ENCODE measurements at regions not wholly inside any gene's neighbourhood (a gene's known extent, or its start where the extent isn't known, plus 50 kb on each side); places are given as distances from the start of the nearest gene placed in this dataset.
"Not testable (repeated sequence)": the region's sequence is repeated elsewhere in the genome, so short reads cannot be mapped to it uniquely, and the experiment has no call there.

GRCh38 chrX:1053600-1053999 lies 158.8 kb downstream of the CRLF2 start:
- not testable (repeated sequence) for H3K27me3 Mint-ChIP-seq, H3K36me3 Mint-ChIP-seq, H3K4me3 Mint-ChIP-seq, H3K4me1 Mint-ChIP-seq
- H3K27ac Mint-ChIP-seq, result peak overlapping the region in 1 of 3 donors; percentile 23
- peaks cover 0 to 14% (median 11%) of the 10 kb centered on the region in 3 donors for H3K9me3 Mint-ChIP-seq

- H3K4me3 Mint-ChIP-seq, result no peak overlapping the region
- no peaks in the 10 kb centered on the region for H3K4me1 Mint-ChIP-seq
- H3K9me3 Mint-ChIP-seq, result peaks cover 0 to 14% (median 11%) of the 10 kb centered on the region in 3 donors
- H3K27ac Mint-ChIP-seq, result peak overlapping the region in 1 of 3 donors; percentile 64
- no peaks in the 10 kb centered on the region for H3K36me3 Mint-ChIP-seq
- no peaks in the 10 kb centered on the region for H3K27me3 Mint-ChIP-seq
These were observed 159.4 kb downstream of the CRLF2 start for GRCh38 chrX:1053072-1053471.

GRCh38 chrX:1052021-1052420 lies 160.4 kb downstream of the CRLF2 start:
- Mint-ChIP-seq H3K9me3 (peaks cover 0 to 14% (median 11%) of the 10 kb centered on the region in 3 donors), H3K27ac (peak overlapping the region in 1 of 3 donors; percentile 64), H3K36me3 (no peaks in the 10 kb centered on the region), H3K4me1 (no peaks in the 10 kb centered on the region), H3K27me3 (no peaks in the 10 kb centered on the region), H3K4me3 (peak overlapping the region in 1 of 4 donors; percentile 51)

- H3K36me3 Mint-ChIP-seq, result no peaks in the 10 kb centered on the region
- no peaks in the 10 kb centered on the region for H3K4me1 Mint-ChIP-seq
- H3K27me3 Mint-ChIP-seq, result no peaks in the 10 kb centered on the region
- H3K4me3 Mint-ChIP-seq, result no peak overlapping the region
- H3K27ac Mint-ChIP-seq, result peak overlapping the region in 1 of 3 donors; percentile 64
- peaks cover 0 to 14% (median 11%) of the 10 kb centered on the region in 3 donors for H3K9me3 Mint-ChIP-seq
These were observed 161.0 kb downstream of the CRLF2 start for GRCh38 chrX:1051421-1051820.

- Mint-ChIP-seq H3K4me3 (no peak overlapping the region), H3K27me3 (no peaks in the 10 kb centered on the region), H3K4me1 (no peaks in the 10 kb centered on the region), H3K36me3 (peaks cover 2% of the 10 kb centered on the region), H3K9me3 (peaks cover 2 to 5% (median 4%) of the 10 kb centered on the region in 3 donors), H3K27ac (no peak overlapping the region)
These were observed 166.7 kb downstream of the CRLF2 start for GRCh38 chrX:1045680-1046314.

GRCh38 chrX:1041091-1041490 lies 171.4 kb downstream of the CRLF2 start:
- no peak overlapping the region for H3K27ac Mint-ChIP-seq
- peaks cover 2% of the 10 kb centered on the region for H3K36me3 Mint-ChIP-seq
- H3K4me1 Mint-ChIP-seq, result no peaks in the 10 kb centered on the region
- H3K4me3 Mint-ChIP-seq, result no peak overlapping the region
- peaks cover 2 to 12% (median 7%) of the 10 kb centered on the region in 3 donors for H3K9me3 Mint-ChIP-seq
- H3K27me3 Mint-ChIP-seq, result no peaks in the 10 kb centered on the region

- H3K4me3 Mint-ChIP-seq, H3K4me1 Mint-ChIP-seq, H3K9me3 Mint-ChIP-seq, H3K27ac Mint-ChIP-seq, H3K27me3 Mint-ChIP-seq, H3K36me3 Mint-ChIP-seq: not testable (repeated sequence)
These were observed 176.5 kb downstream of the CRLF2 start for GRCh38 chrX:1035931-1036330.

- Mint-ChIP-seq H3K9me3 (peaks cover 2 to 9% (median 9%) of the 10 kb centered on the region in 3 donors), H3K4me3 (no peak overlapping the region), H3K27me3 (no peaks in the 10 kb centered on the region), H3K4me1 (no peaks in the 10 kb centered on the region), H3K27ac (no peak overlapping the region), H3K36me3 (no peaks in the 10 kb centered on the region)
These were observed 177.2 kb downstream of the CRLF2 start for GRCh38 chrX:1035206-1035605.

GRCh38 chrX:1034717-1035116 lies 177.7 kb downstream of the CRLF2 start:
- Mint-ChIP-seq H3K4me3 (no peak overlapping the region), H3K4me1 (no peaks in the 10 kb centered on the region), H3K9me3 (peaks cover 2 to 9% (median 5%) of the 10 kb centered on the region in 3 donors), H3K36me3 (no peaks in the 10 kb centered on the region), H3K27ac (no peak overlapping the region), H3K27me3 (peaks cover under 1% of the 10 kb centered on the region)

GRCh38 chrX:1031521-1032430 lies 180.7 kb downstream of the CRLF2 start:
- no peak overlapping the region for H3K27ac Mint-ChIP-seq
- peaks cover 3 to 13% (median 4%) of the 10 kb centered on the region in 3 donors for H3K9me3 Mint-ChIP-seq
- peaks cover 4 to 8% (median 6%) of the 10 kb centered on the region in 3 donors for H3K4me1 Mint-ChIP-seq
- H3K36me3 Mint-ChIP-seq, result no peaks in the 10 kb centered on the region
- H3K27me3 Mint-ChIP-seq, result peaks cover 10% of the 10 kb centered on the region
- H3K4me3 Mint-ChIP-seq, result no peak overlapping the region

- Mint-ChIP-seq H3K4me3 (peak overlapping the region in 1 of 4 donors; percentile 6), H3K27me3 (peaks cover 13% of the 10 kb centered on the region), H3K36me3 (no peaks in the 10 kb centered on the region), H3K27ac (no peak overlapping the region), H3K4me1 (peaks cover 9 to 11% (median 10%) of the 10 kb centered on the region in 3 donors), H3K9me3 (peaks cover 4 to 8% (median 4%) of the 10 kb centered on the region in 3 donors)
These were observed 183.0 kb downstream of the CRLF2 start for GRCh38 chrX:1029494-1029893.

- H3K36me3 Mint-ChIP-seq, result no peaks in the 10 kb centered on the region
- H3K27me3 Mint-ChIP-seq, result peaks cover 14% of the 10 kb centered on the region
- peak overlapping the region in 3 of 4 donors; percentile 63 to 80 (median 73) for H3K4me3 Mint-ChIP-seq
- H3K9me3 Mint-ChIP-seq, result peaks cover 5 to 7% (median 6%) of the 10 kb centered on the region in 3 donors
- no peak overlapping the region for H3K27ac Mint-ChIP-seq
- H3K4me1 Mint-ChIP-seq, result peaks cover 9 to 11% (median 10%) of the 10 kb centered on the region in 3 donors
These were observed 184.8 kb downstream of the CRLF2 start for GRCh38 chrX:1027680-1028079.

- H3K27ac Mint-ChIP-seq, result peak overlapping the region in 1 of 3 donors; percentile 6
- peaks cover 14% of the 10 kb centered on the region for H3K27me3 Mint-ChIP-seq
- peak overlapping the region; percentile 63 to 80 (median 70) for H3K4me3 Mint-ChIP-seq
These were observed 185.3 kb downstream of the CRLF2 start for GRCh38 chrX:1027133-1027532.

GRCh38 chrX:1026263-1027015 lies 186.0 kb downstream of the CRLF2 start:
- H3K9me3 Mint-ChIP-seq, result peaks cover 5 to 7% (median 6%) of the 10 kb centered on the region in 3 donors
- peak overlapping the region in 3 of 4 donors; percentile 56 to 89 (median 67) for H3K4me3 Mint-ChIP-seq

More at GRCh38 chrX:1027133-1027532, 185.3 kb downstream of the CRLF2 start:
- H3K36me3 Mint-ChIP-seq, result no peaks in the 10 kb centered on the region
- peaks cover 9 to 11% (median 10%) of the 10 kb centered on the region in 3 donors for H3K4me1 Mint-ChIP-seq
- peaks cover 5 to 7% (median 6%) of the 10 kb centered on the region in 3 donors for H3K9me3 Mint-ChIP-seq

More at GRCh38 chrX:1026263-1027015, 186.0 kb downstream of the CRLF2 start:
- Mint-ChIP-seq H3K27me3 (peaks cover 14% of the 10 kb centered on the region), H3K27ac (no peak overlapping the region), H3K4me1 (peaks cover 9 to 11% (median 10%) of the 10 kb centered on the region in 3 donors), H3K36me3 (no peaks in the 10 kb centered on the region)
